HG03108 (cell line): ENCODE measurements at regions not wholly inside any gene's neighbourhood (a gene's known extent, or its start where the extent isn't known, plus 50 kb on each side); places are given as distances from the start of the nearest gene placed in this dataset.

Source experiments
- ATAC-seq: cut with Tn5 transposase; IDR thresholded peaks from one replicate; pipeline ENCODE4 v1.9.1; 2021; ENCODE audit warnings: moderate library complexity; ENCODE audit not compliant: unreplicated experiment

- ATAC-seq, result no peak
These were observed 811.1 kb downstream of the UQCRFS1 start for GRCh38 chr19:28401739-28402424.

DNA sequence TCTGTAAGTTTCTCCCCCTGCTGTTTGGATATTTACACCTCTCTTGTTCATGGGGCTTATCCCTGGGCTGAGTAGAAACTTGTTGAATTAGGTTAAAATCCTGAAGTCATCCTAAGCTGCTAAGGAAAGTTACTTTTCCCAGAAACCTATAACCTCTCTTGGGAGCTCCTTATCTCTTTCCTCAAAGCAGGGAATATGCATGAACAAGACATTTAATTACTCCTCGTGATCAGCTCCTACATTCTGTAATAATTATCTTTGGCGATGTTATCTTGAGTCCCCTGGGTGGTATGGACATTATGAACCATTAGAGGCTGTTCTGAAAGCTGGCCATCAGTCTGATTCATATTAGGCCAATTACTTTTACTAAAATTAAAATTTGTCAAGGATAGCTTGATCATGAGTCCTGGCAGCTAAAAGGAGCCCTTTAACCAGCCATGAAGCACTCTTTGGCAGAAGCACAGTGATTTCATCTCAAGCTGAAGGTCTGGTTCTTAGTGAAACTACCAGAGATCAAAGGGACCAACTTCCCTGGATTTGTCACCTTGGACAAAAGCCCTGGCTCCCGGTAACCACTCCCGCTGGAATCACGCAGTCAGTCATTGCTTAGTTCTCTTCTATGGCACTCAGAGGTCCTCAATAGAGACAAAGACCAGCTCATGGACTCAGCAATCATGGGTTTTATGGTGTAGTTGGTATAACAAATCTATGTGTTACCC, 811.8 kb downstream of the UQCRFS1 start:
- no peak for ATAC-seq

DNA sequence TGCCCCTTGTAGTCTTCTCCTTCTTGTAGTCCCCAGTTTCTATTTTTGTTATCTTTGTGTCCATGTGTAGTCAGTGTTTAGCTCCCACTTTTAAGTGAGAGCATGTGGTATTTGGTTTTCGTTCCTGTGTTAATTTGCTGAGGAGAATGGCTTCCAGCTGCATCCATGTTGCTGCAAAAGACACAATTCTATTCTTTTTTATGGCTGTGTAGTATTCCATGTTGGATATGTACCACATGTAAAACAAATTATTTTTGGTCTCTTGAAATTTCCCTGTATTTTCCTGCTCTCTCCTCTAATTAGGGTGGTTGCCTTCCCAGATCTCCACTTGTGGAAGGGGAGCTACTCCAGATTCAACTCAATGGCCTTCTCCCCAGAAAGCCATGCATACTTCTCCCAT, 813.8 kb downstream of the UQCRFS1 start:
- ATAC-seq, result no peak

DNA sequence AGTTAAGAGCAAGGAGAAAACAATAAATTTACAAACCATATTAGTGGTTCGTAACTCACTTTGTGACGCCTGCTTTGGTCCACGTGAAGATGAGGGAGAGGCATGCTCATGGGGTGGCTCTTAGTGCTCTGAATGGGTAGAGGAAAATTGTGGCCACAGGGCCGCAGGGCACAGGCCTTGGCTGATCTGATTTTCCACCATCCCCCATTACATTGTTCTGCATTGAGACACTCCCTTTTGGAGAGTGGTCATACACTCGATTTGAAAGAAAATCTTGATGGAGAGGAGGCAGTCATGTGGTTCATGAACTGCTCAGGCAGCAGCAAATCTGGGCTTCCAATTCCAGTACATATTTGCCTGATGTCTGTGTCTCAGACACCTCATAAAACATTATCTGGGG, 815.2 kb downstream of the UQCRFS1 start:
- no peak for ATAC-seq

- no peak for ATAC-seq
These were observed 815.6 kb downstream of the UQCRFS1 start for GRCh38 chr19:28397306-28397705.

- no peak for ATAC-seq
These were observed 816.6 kb downstream of the UQCRFS1 start for GRCh38 chr19:28396287-28396831.

- no peak for ATAC-seq
These were observed 818.2 kb downstream of the UQCRFS1 start for GRCh38 chr19:28394725-28395124.

GRCh38 chr19:28393574-28394336, 819.2 kb downstream of the UQCRFS1 start:
- ATAC-seq, result no peak

GRCh38 chr19:28388988-28389387, 824.0 kb downstream of the UQCRFS1 start:
- ATAC-seq, result no peak

DNA sequence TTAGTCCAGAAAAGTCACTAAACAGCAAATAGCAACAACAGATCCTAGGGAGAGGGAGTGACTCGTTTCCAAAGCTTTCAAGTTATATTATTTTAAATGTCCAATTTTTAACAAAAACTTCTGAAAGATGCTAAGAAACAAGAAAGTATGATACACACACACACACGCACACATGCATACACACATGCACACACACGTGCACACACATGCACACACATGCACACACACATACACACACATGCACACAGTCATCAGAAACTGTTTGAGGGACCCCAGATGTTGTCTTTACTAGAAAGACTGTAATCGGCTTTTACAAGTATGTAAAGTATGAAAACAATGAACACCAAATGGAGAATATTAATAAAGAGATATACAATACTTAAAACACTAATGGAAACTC, 825.4 kb downstream of the UQCRFS1 start:
- no peak for ATAC-seq

DNA sequence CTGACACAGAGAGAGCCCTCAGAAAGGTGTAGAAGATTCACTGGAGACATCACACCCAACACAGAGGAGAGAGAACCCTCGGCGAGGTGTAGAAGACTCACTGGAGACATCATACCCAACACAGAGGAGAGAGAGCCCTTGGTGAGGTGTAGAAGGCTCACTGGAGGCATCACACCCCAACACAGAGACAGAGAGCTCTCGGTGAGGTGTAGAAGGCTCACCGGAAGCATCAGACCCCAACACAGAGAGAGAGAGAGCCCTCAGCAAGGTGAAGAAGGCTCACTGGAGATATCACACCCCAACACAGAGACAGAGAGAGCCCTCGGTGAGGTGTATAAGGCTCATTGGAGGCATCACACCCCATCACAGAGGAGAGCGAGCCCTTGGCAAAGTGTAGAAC, 826.5 kb downstream of the UQCRFS1 start:
- no peak for ATAC-seq

GRCh38 chr19:28386066-28386465, 826.9 kb downstream of the UQCRFS1 start:
- ATAC-seq, result no peak

GRCh38 chr19:28377077-28377476, 835.9 kb downstream of the UQCRFS1 start:
- ATAC-seq, result no peak

DNA sequence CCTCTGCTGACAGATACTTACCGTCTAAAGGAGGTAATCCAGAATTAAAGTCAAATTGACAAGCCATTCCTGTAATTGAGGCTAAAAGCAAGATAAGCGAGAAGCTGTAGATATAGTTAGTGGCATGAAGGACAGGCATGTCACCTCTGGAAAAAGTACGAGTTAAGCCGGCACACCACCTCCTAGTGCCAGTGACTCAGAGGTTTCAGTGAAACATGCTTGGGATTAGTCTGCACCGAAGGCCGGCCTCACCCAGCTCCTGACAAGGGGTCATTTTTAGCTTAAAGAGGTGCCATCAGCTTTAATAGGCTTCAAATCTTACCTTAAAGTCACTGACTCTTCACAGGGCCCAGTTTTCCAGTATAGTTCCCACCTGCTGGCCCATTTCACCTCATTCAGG, 838.0 kb downstream of the UQCRFS1 start:
- ATAC-seq, result no peak

GRCh38 chr19:28372576-28373247, 840.2 kb downstream of the UQCRFS1 start:
- ATAC-seq, result no peak

- ATAC-seq, result no peak
These were observed 845.8 kb downstream of the UQCRFS1 start for GRCh38 chr19:28367146-28367545.

- ATAC-seq, result no peak
These were observed 849.7 kb downstream of the UQCRFS1 start for GRCh38 chr19:28363254-28363653.

- no peak for ATAC-seq
These were observed 853.2 kb downstream of the UQCRFS1 start for GRCh38 chr19:28359431-28360414.

GRCh38 chr19:28358633-28359032, 854.3 kb downstream of the UQCRFS1 start:
- no peak for ATAC-seq

- no peak for ATAC-seq
These were observed 861.2 kb downstream of the UQCRFS1 start for GRCh38 chr19:28351761-28352160.
